ENCODE measurements at regions not wholly inside any gene's neighbourhood (a gene's known extent, or its start where the extent isn't known, plus 50 kb on each side); places are given as distances from the start of the nearest gene placed in this dataset.

- TF ChIP-seq CTCF (conservative IDR thresholded peaks at IDR 0.05) (no peak), EZH2 (IDR thresholded peaks at IDR 0.05; ENCODE audit: low read depth) (no peak)
- no peaks in the 10 kb centered on the region; the same call in 1 of the 2 replicates for H3K9me3 ChIP-seq (ENCODE audit: insufficient read depth, low read depth)
- ChIA-PET POLR2A (ENCODE audit: unreplicated experiment) (no interaction called here), CTCF (no interaction called here)
- H3K9me2 ChIP-seq (ENCODE audit: insufficient read depth): no peaks in the 10 kb centered on the region
- no peak overlapping the region for H3K4me2 ChIP-seq
- no peak overlapping the region for H3K4me3 ChIP-seq
- H3K79me2 ChIP-seq (ENCODE audit: low read depth): no peaks in the 10 kb centered on the region
- H3K27ac ChIP-seq: no peak overlapping the region
- no peaks in the 10 kb centered on the region for H3F3A ChIP-seq (ENCODE audit: insufficient read depth, low read depth)
- no peaks in the 10 kb centered on the region for H3K27me3 ChIP-seq (ENCODE audit: insufficient read depth, low read depth)
- intact Hi-C loops (cut with micrococcal nuclease; ENCODE audit: unreplicated experiment): no loop called here
- no peak overlapping the region for H2AFZ ChIP-seq
- no TSS peak for BruUV-seq (replicated peaks)
- no peaks in the 10 kb centered on the region for H3K4me1 ChIP-seq (replicated peaks; ENCODE audit: insufficient read depth)
- no peaks in the 10 kb centered on the region for H4K20me1 ChIP-seq (ENCODE audit: insufficient read depth)
- DNase-seq: no peak
- H3K36me3 ChIP-seq (ENCODE audit: low read depth): no peaks in the 10 kb centered on the region
These were observed 418.7 kb downstream of the GATA3 start for GRCh38 chr10:8473205-8473604.

- Histone ChIP-seq H3F3A (ENCODE audit: insufficient read depth, low read depth) (no peaks in the 10 kb centered on the region), H3K4me3 (no peak overlapping the region), H3K4me1 (replicated peaks; ENCODE audit: insufficient read depth) (no peaks in the 10 kb centered on the region), H3K9me3 (ENCODE audit: insufficient read depth, low read depth) (no peaks in the 10 kb centered on the region; the same call in 1 of the 2 replicates), H2AFZ (no peak overlapping the region), H3K4me2 (no peak overlapping the region), H3K79me2 (ENCODE audit: low read depth) (no peaks in the 10 kb centered on the region), H3K27ac (no peak overlapping the region), H3K27me3 (ENCODE audit: insufficient read depth, low read depth) (no peaks in the 10 kb centered on the region), H3K36me3 (ENCODE audit: low read depth) (no peaks in the 10 kb centered on the region), H4K20me1 (ENCODE audit: insufficient read depth) (no peaks in the 10 kb centered on the region), H3K9me2 (ENCODE audit: insufficient read depth) (no peaks in the 10 kb centered on the region)
- TF ChIP-seq EZH2 (IDR thresholded peaks at IDR 0.05; ENCODE audit: low read depth) (no peak), CTCF (conservative IDR thresholded peaks at IDR 0.05) (no peak)
- intact Hi-C loops (cut with micrococcal nuclease; ENCODE audit: unreplicated experiment): no loop called here
- CTCF ChIA-PET: no interaction called here
- POLR2A ChIA-PET (ENCODE audit: unreplicated experiment): interaction anchor here (0.6 kb wide), 1 partner anchor 342 kb away, joined by 6 read pairs; no protein-coding TSS in a partner anchor
- no peak for DNase-seq
- BruUV-seq (replicated peaks): no TSS peak
These were observed 422.8 kb downstream of the GATA3 start for GRCh38 chr10:8477300-8477699.

GRCh38 chr10:8481718-8482504 lies 427.4 kb downstream of the GATA3 start:
- Histone ChIP-seq H3K4me1 (replicated peaks; ENCODE audit: insufficient read depth) (no peaks in the 10 kb centered on the region), H3K4me3 (no peak overlapping the region), H3K36me3 (ENCODE audit: low read depth) (no peaks in the 10 kb centered on the region), H3F3A (ENCODE audit: insufficient read depth, low read depth) (no peaks in the 10 kb centered on the region), H2AFZ (no peak overlapping the region), H3K27me3 (ENCODE audit: insufficient read depth, low read depth) (no peaks in the 10 kb centered on the region), H3K9me2 (ENCODE audit: insufficient read depth) (no peaks in the 10 kb centered on the region), H3K79me2 (ENCODE audit: low read depth) (no peaks in the 10 kb centered on the region), H3K9me3 (ENCODE audit: insufficient read depth, low read depth) (no peaks in the 10 kb centered on the region; the same call in 1 of the 2 replicates), H3K27ac (no peak overlapping the region), H4K20me1 (ENCODE audit: insufficient read depth) (no peaks in the 10 kb centered on the region), H3K4me2 (no peak overlapping the region)
- intact Hi-C loops (cut with micrococcal nuclease; ENCODE audit: unreplicated experiment): no loop called here
- no TSS peak for BruUV-seq (replicated peaks)
- DNase-seq: no peak
- TF ChIP-seq EZH2 (IDR thresholded peaks at IDR 0.05; ENCODE audit: low read depth) (no peak), CTCF (conservative IDR thresholded peaks at IDR 0.05) (no peak)
- CTCF ChIA-PET: no interaction called here
- POLR2A ChIA-PET (ENCODE audit: unreplicated experiment): interaction anchor here (0.7 kb wide), 1 partner anchor 168 kb away, joined by 3 read pairs; no protein-coding TSS in a partner anchor
